Right hindlimb (tissue), 1 donor: ENCODE measurements at regions not wholly inside any gene's neighbourhood (a gene's known extent, or its start where the extent isn't known, plus 50 kb on each side); places are given as distances from the start of the nearest gene placed in this dataset.
"Not testable (repeated sequence)": the region's sequence is repeated elsewhere in the genome, so short reads cannot be mapped to it uniquely, and the experiment has no call there.

Experiments
- DNase-seq: peaks from one replicate; pipeline ENCODE4 v3.0.0-alpha.2; 2018

DNA sequence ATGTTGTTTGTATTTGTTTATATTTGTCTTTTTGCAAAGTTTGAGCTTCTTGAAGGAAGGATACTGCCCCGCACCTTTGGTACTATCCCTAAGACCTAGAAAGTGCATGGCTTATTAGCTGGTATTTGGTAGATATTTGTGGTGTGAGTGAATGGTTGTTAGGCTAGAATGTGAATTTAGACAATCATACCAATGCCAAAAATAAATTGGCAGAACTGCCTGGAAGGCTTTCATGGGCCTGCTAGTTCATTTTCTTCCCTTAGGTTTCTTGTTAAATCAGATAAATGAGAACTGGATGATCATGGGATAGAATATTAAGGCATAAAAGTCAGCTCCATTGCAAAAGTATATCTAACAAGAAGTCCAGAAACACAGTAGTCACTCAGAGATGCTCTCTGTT is 147.5 kb upstream of the TSLP start:
- no peak for DNase-seq

DNA sequence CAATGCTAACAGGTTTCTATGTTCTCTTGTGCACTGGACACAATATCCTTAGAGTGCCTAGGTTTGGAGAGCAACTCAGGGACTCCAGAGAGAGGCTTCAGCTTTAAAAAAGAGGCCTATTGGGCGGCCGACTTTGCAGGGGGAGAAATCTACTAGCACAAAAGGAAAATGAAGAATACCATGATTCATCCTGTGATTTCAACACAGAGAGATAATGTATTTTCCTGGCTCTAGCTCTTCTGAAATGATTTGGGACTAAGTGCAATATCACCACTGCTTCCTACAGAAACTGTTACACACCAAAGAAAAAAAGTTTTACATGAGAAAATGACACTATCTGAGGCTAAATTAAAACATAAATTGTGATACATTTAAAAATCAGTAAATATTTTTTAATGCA is 146.1 kb upstream of the TSLP start:
- DNase-seq, result no peak

DNA sequence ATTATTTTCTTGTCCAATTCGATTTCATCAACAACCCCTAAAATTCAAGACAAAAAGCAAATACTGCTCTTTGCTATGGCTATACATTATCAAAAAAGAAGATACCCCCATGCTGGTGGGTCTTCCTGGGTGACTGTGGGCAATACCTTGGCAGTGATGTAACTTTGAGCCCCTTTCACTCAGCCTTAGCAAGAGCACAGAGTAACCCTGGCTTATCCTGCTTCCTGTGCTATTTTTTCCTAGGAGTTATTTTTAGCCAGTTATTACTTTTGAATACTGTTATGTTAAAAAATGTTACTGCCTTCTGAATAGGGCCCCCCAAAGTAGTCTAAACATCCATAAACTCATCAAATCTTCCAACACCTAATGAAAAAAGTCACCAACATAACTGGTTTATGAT is 145.6 kb upstream of the TSLP start:
- DNase-seq, result no peak

GRCh38 chr5:110932755-110933488 is 138.6 kb upstream of the TSLP start:
- no peak for DNase-seq

- DNase-seq, result no peak
These were observed 131.4 kb upstream of the TSLP start for GRCh38 chr5:110940136-110940535.

DNA sequence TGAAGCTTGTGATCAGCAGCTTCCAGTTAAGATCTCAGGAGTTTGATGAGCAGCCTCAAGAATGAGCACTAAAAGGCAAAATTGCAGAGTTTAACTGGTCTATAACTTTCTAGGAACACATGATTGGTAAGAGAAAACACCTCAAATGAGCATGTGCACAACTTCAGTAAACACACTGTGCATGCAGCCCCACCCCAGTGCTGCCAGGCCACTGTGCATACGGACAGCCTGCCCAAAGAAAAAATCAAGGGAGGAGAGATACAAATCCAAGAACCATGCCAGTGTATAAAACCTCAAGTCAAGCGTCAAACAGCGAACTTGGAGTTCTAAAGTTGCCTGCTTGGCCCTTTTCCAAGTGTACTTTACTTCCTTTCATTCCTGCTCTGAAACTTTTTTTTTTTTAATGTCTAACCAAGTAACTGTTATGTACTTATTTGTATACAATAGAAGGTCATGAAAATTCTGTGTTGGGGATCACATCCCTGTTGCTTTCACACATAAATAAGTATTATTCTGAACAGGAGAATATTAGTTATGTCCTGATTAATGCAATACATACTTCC is 125.6 kb upstream of the TSLP start:
- DNase-seq, result no peak

DNA sequence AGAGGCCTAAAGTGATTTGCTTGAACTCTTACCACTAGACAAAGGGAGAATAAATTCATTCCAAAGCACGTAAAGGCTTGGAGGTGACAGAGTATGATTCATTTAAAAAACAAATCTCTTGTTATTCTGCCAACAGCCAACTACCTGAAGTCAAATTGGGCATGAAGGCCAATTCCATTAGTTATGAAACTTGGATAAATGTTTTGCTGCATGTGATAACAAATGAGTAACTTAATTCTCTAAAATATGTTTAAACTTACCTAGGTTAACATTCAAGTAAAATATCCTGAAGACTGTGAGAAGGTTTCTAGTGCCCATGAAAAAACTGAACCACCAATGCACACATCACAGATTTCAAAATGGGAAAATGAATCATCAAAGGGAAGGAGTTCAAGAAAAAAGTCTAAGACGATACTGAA is 120.1 kb upstream of the TSLP start:
- no peak for DNase-seq

- DNase-seq, result no peak
These were observed 115.1 kb upstream of the TSLP start for GRCh38 chr5:110956280-110956912.

DNA sequence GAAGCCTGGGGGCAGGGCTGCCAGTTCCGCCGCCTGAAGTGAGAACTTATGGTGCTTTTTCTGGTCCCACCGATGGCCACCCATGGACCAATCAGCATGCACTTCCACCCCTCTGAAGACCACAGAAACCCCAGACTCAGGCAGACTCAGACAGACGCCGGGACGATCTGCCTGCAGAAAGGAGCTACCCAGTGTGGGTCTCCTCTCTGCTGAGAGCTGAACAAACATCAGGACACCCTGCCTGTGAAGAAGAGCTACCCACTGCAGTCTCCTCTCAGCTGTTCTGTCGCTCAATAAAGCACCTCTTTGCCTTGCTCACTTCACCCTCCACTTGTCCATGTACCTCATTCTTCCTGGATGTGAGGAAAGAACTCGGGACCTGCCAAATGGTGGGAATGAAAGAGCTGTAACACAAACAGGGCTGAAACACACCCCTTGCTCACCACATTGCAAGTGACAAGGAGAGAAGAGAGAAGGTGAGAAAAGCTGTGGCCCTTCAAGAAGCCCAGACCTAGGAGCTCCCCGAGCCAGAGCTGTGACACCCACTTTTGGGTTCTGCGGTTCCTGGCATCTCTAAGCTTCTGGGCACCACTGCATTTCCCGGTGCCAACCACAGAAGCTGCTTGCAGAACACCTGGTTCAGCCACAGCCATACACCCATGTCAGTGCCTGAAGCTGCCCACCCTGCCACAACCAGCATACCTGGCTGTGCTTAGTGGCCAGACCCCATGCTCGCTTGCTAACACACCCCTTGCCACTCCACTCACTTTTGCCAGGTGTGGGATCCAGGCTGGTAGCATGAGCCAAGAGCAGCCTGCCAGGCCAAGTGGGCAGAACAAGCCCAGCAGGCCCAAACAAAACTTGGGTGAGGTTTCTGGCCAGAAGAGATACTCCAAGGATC is 114.3 kb upstream of the TSLP start:
- DNase-seq, result no peak

GRCh38 chr5:110957934-110958333 is 113.6 kb upstream of the TSLP start:
- DNase-seq, result no peak

DNA sequence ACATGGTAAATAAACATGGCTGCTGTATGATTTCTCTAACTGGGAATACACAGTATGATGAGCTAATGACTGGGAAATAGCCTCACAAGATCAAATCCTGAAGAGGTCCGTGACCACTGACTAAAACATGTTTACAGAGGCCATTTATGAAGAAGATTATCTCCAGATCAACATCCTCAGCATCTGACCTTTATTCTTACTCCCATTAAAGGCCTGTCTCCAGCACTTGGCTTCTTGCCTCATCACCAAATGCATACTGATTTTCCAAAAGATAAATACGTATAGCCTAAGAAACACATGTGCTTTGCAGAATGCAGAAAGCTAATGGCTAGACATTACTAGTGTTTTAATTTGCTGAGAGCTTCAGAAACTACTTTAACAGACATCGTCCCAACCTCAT is 108.0 kb upstream of the TSLP start:
- DNase-seq, result no peak

DNA sequence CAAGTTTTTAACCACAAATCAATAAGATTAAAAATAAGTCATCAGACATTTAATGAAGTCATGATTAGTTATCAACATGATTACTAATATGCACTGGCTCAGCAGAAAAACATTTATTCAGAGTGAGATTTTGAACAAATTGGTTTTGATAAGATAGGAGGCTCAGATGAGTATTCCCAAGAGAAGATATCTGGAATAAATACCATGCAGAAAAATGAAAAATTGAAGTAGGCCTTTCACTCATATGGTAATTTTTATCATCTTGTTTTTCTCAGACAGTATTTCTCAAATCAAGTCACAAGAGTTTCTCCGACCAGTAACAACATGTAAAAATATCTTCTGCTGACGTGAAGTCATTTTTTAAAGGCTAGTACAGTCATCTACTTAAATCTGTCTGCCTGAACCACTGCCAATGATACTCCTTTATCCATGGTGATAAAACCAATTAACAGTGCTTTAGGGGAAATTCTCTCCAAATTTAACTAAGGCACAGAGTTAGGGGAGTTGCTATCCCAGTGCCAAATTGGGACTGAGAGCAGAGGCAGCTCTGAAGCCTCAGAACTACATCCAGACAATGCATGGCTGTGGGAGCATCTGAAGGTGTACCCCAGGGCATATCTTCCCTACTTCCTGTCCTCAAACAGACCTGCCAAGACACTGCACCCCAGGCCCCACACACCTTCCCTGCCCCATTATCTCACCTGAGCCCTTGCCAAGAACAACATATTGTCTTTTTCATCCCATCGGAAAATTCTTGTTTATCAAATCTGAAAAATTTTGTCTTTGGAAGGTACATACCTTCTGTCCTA is 105.5 kb upstream of the TSLP start:
- no peak for DNase-seq

- no peak for DNase-seq
These were observed 103.1 kb upstream of the TSLP start for GRCh38 chr5:110968246-110969005.

DNA sequence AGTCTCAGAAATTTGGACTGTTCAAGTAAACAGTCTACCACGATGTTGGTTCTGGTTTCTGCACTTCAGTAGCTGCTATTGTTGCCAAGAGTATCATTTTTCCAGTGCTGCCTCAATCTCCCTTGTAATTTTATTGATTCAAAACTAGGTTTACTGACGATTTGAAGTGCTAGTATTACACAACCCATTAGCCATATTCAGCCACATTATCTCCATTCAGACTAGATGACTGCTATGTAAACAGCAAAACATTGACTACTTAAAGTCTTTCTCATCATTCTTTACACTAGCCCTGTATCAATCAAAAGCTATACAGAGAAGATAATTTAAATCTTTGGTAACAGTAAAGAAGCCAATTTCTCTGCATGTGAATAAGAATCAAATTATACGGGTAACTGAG is 102.0 kb upstream of the TSLP start:
- no peak for DNase-seq

GRCh38 chr5:110973510-110973909 is 98.0 kb upstream of the TSLP start:
- DNase-seq, result no peak

GRCh38 chr5:110977915-110978314 is 93.6 kb upstream of the TSLP start:
- DNase-seq, result no peak

DNA sequence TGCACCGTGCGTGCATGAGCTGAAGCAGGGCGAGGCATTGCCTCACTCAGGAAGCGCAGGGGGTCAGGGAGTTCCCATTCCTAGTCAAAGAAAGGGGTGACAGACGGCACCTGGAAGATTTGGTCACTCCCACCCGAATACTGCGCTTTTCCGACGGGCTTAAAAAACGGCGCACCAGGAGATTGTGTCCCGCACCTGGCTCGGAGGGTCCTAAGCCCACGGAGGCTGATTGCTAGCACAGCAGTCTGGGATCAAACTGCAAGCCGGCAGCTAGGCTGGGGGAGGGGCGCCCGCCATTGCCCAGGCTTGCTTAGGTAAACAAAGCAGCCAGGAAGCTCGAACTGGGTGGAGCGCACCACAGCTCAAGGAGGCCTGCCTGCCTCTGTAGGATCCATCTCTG is 85.6 kb upstream of the TSLP start:
- not testable (repeated sequence) for DNase-seq

DNA sequence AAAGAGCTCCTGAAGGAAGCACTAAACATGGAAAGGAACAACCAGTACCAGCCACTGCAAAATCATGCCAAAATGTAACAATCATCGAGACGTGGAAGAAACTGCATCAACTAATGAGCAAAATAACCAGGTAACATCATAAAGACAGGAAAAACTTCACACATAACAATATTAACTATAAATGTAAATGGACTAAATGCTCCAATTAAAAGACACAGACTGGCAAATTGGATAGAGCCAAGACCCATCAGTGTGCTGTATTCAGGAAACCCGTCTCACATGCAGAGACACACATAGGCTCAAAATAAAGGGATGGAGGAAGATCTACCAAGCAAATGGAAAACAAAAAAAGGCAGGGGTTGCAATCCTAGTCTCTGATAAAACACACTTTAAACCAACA is 83.9 kb upstream of the TSLP start:
- not testable (repeated sequence) for DNase-seq

DNA sequence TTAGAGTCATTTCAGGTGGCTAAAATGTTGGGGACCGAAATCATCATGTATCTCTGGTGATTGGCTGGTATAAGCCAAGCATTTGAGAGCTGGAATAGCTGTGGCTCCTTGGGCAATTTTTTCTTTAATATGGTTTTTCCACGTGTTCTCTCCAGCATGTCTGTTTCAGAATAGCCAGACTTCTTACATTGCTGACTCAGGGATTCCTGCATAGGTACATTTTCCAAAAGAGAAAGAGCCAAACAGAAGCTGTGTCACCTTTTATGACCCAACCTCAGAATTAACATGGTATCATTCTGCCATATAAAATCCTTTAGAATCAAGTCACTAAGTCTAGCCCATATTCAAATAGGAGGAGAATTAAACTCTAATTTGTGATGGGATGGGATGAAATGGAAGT is 74.8 kb upstream of the TSLP start:
- DNase-seq, result no peak

GRCh38 chr5:111002036-111002435 is 69.5 kb upstream of the TSLP start:
- DNase-seq, result no peak

DNA sequence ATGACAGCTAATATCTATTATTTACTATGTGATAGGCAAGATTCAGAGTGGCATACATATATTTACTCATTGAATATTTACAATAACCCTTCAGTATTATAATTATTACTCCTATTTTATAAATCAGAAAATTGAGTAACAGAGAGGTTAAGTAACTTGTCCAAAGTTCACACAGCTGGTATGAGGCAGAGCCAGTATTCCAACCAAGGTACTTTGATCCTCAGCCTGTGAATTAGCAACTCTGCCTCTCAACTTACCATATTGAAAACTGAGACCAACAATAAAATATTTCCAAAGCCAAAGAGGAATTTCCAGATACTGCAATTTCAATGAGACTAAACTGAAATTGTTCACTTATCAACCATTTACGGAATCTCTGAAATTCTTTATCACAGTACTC is 67.9 kb upstream of the TSLP start:
- DNase-seq, result no peak

- no peak for DNase-seq
These were observed 67.2 kb upstream of the TSLP start for GRCh38 chr5:111004291-111004690.
